Esophagus mucosa (tissue), 1 donor: ENCODE measurements at regions not wholly inside any gene's neighbourhood (a gene's known extent, or its start where the extent isn't known, plus 50 kb on each side); places are given as distances from the start of the nearest gene placed in this dataset.

Experiments
- ATAC-seq: fragments of 200-7000 bp; cut with Tn5 transposase; one replicate; pipeline ENCODE4 v1.9.1; 2020
- donor health status: DM: yes; HTN: yes; CAD: no.

GRCh38 chr2:172204309-172204708 lies 101.6 kb upstream of the DLX2 start:
- no peak for ATAC-seq

GRCh38 chr2:172204762-172205161 lies 102.1 kb upstream of the DLX2 start:
- ATAC-seq: no peak

GRCh38 chr2:172205292-172205691 lies 102.6 kb upstream of the DLX2 start:
- ATAC-seq: no peak

GRCh38 chr2:172207911-172208310 lies 105.2 kb upstream of the DLX2 start:
- no peak for ATAC-seq

GRCh38 chr2:172208791-172209325 lies 106.2 kb upstream of the DLX2 start:
- no peak for ATAC-seq

GRCh38 chr2:172210599-172210998 lies 107.9 kb upstream of the DLX2 start:
- no peak for ATAC-seq

GRCh38 chr2:172211512-172211911 lies 108.8 kb upstream of the DLX2 start:
- ATAC-seq: no peak

- ATAC-seq: no peak
Measured at GRCh38 chr2:172213116-172213860, 110.6 kb upstream of the DLX2 start.

GRCh38 chr2:172214252-172214651 lies 111.6 kb upstream of the DLX2 start:
- peak; percentile 35 for ATAC-seq

- peak; percentile 59 for ATAC-seq
Measured at GRCh38 chr2:172215172-172215935, 112.7 kb upstream of the DLX2 start.

- ATAC-seq: no peak
Measured at GRCh38 chr2:172215936-172216335, 113.2 kb upstream of the DLX2 start.

GRCh38 chr2:172216477-172216876 lies 113.8 kb upstream of the DLX2 start:
- peak; percentile 54 for ATAC-seq

- no peak for ATAC-seq
Measured at GRCh38 chr2:172219201-172219600, 116.5 kb upstream of the DLX2 start.

GRCh38 chr2:172220121-172220520 lies 117.4 kb upstream of the DLX2 start:
- no peak for ATAC-seq

- ATAC-seq: no peak
Measured at GRCh38 chr2:172223601-172224054, 120.9 kb upstream of the DLX2 start.

- no peak for ATAC-seq
Measured at GRCh38 chr2:172225786-172226185, 123.1 kb upstream of the DLX2 start.

GRCh38 chr2:172226244-172227061 lies 123.8 kb upstream of the DLX2 start:
- ATAC-seq: no peak

GRCh38 chr2:172227719-172228118 lies 125.0 kb upstream of the DLX2 start:
- no peak for ATAC-seq

GRCh38 chr2:172228177-172228808 lies 125.6 kb upstream of the DLX2 start:
- ATAC-seq: peak; percentile 22

- ATAC-seq: no peak
Measured at GRCh38 chr2:172229125-172229524, 126.4 kb upstream of the DLX2 start.

GRCh38 chr2:172230332-172230888 lies 127.7 kb upstream of the DLX2 start:
- no peak for ATAC-seq

GRCh38 chr2:172230889-172231401 lies 128.2 kb upstream of the DLX2 start:
- peak; percentile 63 for ATAC-seq
